Femur (tissue), 1 donor: ENCODE measurements at regions not wholly inside any gene's neighbourhood (a gene's known extent, or its start where the extent isn't known, plus 50 kb on each side); places are given as distances from the start of the nearest gene placed in this dataset.

Source experiments
- DNase-seq: peaks from one replicate; pipeline ENCODE4 v3.0.0-alpha.2; 2017

DNA sequence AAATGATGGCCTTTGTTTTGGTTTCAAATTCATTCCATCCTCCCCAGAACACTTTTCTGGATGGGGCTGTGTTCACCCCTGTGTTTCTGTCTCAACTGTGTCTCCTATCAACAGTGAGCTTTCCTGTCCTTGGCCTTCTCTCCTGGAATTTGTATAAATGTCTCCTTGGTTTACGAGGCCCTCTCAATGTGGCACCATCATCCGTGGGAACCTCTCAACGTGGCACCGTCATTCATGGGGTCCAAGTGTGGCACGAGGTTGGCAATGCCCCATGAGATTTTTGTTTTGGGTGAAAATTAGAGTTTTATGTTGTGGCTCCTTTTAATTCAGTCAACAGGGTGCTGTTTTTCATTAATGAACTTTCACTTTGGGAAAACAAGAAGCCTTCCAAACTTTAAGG, 280.7 kb upstream of the SALL3 start:
- DNase-seq = no peak

DNA sequence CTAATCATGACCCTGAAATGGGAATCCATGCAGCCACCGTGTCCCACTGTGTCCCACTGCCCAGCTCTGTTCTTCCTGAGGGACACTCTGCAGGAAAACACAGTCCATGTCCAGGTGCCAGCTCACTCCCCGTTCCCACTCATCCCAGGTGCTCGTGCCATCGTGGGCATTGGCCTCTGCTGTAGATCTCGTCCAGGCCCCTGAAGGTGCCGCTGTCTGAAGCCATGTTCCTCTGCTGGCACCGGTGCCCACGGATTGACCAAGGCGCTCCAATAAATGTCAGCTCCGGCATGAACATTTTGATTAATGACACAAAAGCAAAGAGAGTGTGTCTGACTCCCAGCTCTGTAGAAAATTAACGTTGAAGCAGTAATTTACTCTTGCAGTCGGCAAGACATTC, 280.1 kb upstream of the SALL3 start:
- DNase-seq = no peak

DNA sequence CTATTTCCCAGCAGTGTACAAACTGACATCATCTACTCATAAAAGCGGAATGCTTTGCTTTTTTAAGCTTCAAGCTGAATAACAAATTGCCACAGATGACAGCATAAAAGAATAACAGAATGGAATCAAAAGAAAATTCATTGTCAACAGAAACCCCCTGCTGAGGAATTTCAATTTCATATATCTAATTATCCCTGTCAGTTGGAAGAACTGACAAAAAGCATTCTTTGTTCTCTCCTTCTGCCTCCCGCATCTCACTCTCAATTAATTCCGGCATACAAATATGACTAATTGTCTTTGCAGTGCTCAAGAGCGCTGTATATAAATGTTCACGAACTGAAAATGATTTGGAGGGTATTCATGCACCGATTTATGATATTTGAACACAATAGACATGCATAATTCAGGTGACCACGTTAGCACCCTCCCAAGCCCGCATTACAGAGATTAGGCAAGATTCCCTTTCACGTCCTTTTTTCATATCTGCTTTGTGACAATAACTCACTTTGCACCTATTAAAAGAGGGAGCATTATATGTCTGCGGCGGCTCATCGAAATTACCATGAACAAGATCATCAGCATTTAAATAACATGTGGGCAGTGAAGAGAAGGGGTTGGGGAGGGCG, 277.7 kb upstream of the SALL3 start:
- no peak for DNase-seq

DNA sequence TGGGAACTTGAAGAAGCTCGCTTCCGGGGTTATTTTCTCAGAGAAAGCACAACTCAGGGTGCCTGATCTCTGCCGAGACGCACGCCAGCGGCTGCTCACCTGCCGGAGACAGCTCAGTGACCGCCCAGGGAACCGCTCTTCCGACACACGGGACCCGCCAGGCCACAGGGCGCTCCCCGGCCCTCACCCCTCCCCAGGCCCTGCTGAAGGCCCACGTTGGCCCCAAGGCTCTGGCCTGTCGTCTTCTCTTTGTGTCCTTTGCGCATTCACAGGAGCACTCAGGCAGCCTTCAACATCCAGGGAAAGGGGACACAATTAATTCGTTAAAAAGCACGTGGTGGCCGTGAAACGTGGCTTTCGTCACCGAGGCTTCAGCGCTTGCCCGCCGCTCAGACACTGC, 276.3 kb upstream of the SALL3 start:
- no peak for DNase-seq

DNA sequence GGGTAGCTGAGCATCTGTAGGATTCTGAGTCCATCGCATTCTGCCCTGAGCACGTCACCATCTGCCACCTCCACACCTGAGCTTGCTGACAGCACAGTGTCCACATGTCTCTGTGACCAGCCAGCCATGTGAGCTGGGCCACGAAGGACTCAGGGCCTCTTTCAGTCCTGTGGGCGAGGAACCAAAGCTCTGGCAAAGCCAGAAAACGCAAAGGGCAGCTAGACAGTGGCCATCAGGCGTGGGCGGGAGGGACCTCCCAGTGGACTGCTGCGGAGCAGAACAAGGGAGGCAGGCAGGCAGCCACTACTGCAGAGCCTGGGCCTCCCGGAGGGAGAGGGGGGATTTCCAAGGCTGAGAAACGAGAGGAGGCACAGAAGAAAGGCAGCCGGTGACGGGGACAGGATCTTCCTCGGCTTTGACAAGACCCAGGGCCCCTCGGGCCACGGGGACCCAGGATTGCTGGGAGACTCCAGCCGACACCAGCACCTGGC, 274.6 kb upstream of the SALL3 start:
- DNase-seq = no peak

DNA sequence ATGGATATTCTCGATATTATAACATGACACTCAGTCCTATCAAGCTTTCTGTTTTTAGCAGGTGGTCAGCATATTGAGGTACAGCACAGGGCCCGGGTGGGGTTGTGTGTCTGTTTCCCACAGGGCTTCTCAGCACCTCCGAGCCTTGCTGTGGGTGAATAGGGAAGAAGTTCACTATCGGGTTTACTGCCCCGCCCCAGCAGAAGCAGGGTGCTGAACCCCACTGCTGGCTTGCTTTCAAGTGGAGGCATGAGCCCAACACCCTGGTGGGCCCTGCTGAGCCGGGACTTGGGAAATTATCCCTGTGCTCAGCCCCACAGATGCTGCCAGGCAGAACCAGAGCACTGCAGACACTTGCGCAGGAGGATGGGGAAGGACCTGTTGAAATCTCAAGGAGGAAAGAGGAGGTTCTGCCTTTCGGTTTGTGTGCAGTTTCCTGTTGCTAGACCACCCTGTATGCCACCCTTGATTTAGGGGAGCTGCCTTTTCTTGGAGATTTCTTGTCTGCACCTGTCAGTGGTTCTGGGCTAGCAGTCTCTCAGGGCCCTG, 270.3 kb upstream of the SALL3 start:
- DNase-seq = no peak

DNA sequence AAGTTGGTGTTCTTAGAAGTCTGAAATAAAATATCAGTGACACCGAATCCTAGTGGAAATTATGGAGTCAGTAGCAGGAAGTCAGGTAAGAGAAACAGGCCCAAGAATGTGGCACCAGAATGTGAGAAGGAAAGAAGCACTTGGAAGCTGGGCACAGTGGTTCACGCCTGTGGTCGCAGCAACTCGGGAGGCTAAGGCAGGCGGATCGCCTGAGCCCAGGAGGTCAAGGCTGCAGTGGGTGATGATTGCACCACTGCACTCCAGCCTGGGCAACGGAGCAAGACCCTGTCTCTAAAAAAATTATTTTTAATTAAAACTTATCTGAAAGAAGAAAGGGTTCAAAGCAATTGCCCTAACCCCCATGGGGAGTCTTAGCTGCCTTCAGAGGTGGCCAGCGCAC, 268.3 kb upstream of the SALL3 start:
- no peak for DNase-seq

DNA sequence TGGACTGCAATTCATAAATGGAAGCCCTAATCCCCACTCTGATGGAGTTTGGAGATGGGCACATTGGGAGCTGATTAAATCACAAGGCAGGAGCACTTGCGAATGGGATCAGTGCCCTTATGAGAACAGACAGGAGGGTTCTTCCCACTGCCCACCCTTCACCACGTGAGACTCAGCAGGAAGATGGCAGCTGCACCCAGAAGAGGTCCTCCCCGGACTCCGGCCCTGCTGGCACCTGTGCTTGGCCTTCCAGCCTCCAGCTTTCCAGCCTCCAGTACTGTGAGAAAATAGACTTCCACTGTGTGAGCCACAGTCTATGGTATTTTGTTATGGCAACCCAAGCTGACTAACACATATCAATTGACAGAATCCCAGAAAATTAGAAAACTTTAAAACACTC, 267.6 kb upstream of the SALL3 start:
- no peak for DNase-seq

DNA sequence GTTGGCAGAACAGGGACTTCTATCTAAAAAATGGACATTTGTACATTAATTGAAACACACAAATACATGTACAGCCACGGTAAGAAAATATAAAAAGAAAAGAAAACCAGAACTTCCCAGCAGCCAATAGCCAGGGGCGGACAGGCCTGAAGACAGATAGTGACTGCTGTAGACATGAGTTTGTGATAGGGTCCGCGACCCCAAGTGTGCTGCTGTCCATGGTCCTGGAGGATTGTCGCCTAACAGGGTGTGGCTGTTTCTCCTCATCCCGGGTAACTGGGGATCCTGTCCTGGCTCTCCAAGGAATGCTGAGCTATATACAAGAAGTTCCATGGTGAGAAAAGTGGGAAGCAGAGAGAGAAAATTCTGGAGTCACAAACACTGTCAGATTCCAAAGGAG, 266.5 kb upstream of the SALL3 start:
- DNase-seq = peak; percentile 25

DNA sequence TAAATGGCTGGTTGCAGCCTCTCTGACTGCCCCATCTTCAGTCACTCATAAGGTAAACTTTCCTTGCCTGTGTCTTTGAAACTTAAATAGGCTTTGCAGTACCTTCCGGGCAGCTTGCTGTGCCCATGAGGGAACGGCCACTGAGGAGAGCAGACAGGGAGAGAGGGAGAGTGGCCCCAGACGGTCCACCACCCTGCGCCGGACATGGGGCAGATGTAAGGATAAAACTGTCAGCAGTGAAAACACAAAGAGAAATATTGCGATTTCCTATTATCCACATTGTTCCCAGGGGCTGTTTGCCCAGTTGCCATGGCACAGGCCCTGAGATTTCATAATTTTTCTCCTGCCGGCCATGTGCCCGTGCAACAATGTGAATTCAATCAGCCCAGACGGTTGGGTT, 265.9 kb upstream of the SALL3 start:
- DNase-seq = no peak

DNA sequence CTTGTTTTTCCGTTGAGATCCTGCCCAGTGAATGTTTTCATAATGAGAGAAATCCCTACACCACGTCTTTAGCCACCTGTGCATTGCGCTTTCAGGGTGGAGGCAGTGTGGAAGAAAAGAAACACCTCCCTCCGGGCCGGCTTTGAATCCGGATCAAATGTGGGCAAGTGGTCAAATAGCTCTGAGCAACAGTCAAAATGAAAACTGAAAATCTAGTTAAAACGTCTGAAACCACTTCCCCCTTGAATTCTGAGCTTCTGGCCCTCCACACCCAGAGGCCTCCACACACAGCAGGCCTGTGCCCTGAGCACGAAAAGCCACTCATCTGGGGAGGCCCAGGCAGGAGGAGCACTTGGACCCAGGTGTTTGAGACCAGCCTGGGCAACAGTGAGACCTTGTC, 263.6 kb upstream of the SALL3 start:
- no peak for DNase-seq

DNA sequence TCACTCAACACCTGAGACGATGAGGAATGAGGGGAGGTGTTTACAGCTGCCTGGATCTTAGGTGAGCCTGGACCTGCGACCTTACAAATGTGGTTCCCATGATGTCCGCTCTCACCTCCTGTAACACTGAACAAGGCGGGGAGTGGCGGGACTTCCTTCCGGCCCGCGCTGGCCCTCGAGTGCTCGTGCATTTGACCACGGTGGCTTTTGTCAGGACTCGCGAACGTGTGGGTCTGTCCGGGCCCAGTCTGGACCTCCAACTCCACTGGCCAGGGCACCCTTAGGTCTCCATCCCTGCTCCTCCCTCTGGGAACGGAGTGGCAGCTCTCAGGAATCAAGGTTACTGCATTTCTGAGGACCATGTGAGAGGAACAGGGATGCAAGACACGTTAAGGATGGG, 263.0 kb upstream of the SALL3 start:
- no peak for DNase-seq

DNA sequence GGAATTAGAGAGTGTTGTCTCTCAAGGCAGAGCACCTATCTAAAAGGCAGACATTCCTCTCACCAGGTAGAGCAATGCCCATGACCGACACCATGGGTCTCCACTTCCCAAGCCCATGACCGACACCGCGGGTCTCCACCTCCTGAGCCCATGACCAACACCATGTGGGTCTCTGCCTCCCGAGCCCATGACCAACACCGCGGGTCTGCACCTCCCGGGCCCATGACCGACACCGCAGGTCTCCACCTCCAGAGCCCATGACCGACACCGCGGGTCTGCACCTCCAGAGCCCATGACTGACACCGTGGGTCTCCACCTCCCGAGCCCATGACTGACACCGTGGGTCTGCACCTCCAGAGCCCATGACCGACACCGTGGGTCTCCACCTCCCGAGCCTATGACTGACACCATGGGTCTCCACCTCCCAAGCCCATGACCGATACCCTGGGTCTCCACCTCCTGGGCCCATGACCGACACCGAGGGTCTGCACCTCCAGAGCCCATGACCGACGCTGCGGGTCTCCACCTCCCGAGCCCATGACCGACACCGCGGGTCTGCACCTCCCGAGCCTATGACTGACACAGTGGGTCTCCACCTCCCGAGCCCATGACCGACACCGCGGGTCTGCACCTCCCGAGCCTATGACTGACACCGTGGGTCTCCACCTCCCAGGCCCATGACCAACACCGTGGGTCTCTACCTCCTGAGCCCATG, 262.4 kb upstream of the SALL3 start:
- no peak for DNase-seq

DNA sequence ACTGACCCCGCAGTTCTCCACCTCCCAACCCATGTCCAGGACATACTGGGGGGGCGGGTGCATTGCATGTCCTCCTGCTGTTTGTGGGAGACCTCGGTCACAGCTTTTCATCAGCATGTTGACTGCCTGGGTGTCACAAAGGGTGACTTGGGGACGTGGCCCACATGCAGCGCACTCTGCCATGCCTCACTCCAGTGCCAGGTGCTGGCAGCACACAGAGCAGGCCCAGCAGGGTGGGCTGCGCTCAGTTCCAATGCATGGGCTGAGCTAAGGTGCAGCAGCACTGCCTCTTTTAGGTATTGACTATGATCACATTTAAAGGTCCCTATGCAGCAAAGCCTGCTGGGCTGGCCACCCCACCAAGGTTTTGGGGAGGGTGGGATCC, 261.9 kb upstream of the SALL3 start:
- DNase-seq = no peak

DNA sequence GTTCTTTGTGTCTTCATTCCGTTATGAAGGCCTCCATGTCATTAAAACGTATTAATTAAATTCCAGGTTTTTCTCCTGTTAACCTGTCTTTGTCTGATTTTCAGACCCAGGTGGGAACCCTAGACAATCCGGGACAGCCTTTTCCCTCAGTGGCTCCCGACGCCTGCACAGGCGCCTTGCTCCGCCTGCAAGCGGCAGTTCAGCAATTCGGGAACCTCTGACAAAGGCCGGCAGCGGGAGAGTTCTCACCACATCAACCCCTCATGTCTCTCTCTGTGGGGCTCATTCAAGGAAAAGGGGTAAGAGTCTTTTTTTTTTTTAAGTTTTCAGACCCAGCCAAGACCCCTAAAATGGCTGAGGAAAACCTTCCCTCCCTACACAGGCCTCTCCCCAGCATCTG, 259.8 kb upstream of the SALL3 start:
- DNase-seq = no peak

DNA sequence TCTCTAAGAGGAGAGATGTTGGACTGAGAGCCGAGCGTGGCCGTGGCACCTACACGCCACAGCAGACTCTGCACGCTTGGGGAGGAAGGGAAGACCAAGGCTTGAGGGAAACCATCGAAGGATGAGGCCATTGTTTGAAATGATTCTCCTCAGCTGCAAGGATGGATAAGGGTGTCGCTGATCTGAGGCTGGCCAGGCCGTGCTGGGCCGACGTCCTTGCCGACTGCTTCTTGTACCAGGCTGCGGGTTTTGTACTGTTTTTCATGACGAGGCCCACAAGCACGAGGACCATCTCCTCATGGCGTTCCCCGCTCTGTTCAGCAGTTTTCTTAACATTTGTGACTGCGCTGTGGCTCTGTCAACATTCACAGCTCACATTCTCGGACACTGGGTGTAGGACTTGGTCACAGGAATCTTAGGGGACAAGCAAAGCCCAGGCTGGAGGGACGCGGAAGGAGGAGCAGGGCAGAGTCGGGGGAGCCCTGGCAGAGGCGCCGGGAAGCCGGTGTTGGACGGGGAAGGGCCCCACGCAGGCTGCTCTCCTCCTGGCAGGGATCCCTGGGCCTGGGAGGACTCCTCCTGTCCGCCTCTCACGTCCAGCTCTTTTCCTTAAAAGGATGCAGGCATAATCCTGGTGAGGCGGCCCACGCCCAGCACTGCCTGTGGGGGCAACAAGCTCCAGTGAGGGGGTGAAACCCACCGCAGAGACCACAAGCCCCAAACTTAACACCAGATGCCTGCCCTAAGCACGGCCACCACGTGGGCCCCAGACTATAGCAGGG, 259.0 kb upstream of the SALL3 start:
- DNase-seq = peak; percentile 38

DNA sequence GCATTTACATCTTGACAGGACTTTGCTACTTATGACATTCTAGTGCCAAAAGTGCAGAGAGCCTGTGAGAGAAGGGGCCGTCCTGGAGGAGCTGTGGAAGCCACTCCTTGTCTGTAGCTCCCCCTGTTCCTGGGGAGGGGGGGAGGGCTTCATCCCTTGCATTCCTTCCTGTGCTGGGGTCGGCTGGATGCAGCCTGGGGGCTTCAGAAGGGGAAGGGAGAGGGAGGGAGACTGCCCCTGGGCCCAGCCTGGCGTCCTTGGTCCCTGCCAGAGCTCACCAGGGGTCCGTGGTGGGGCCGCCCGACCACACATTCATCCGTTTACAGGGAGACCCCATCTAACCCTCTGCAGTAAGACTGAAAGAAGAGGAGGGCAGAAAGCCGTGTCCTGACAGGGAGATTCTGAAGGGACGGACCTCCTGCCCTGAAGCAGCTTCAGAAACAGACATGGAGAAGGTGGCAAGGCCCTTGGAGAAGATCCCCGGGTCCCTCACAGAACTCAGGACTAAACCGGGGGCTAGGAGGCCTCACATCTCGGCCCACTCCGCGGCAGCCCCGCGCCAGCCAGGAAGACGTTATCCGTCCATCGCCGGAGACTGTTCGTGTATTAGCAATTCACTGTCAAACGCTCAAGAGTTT, 258.3 kb upstream of the SALL3 start:
- DNase-seq = no peak

DNA sequence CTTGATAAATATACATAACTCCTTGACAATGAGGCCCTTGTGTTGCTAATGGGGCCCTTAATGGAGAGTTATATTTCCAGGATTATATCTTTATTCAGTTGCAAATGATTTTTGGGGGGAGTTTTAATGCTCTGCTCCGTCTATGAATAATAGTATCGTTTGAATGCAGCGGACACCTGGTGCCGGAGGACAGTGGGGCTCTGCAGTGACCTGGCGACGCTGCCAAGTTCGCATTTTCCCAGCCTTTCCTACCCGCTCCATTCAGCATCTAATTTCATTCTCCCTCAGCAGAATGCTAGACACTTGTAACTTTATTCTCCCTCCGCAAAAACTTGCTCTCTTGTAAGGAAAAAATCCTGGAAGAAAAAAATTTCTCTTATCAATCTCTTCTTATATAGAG, 257.6 kb upstream of the SALL3 start:
- no peak for DNase-seq

DNA sequence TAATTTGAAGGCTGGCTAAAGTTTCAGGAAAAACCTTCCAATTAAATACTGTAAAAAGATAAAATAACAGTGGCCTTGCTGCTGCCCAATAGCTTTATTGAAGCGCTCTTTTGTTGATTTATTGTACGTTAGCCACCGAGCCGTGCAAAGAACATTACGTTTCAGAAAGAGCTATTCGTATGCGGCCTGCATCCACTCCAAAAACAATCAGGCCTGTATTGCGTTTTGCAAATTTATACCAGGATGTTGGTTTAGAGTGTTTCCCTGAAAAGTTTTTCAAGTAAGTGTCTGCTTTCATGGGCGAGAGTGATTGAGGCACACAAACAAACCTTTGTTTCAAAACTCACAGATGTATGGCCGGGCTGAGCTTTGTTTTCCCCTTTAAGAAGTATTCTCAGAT, 257.2 kb upstream of the SALL3 start:
- DNase-seq = no peak

DNA sequence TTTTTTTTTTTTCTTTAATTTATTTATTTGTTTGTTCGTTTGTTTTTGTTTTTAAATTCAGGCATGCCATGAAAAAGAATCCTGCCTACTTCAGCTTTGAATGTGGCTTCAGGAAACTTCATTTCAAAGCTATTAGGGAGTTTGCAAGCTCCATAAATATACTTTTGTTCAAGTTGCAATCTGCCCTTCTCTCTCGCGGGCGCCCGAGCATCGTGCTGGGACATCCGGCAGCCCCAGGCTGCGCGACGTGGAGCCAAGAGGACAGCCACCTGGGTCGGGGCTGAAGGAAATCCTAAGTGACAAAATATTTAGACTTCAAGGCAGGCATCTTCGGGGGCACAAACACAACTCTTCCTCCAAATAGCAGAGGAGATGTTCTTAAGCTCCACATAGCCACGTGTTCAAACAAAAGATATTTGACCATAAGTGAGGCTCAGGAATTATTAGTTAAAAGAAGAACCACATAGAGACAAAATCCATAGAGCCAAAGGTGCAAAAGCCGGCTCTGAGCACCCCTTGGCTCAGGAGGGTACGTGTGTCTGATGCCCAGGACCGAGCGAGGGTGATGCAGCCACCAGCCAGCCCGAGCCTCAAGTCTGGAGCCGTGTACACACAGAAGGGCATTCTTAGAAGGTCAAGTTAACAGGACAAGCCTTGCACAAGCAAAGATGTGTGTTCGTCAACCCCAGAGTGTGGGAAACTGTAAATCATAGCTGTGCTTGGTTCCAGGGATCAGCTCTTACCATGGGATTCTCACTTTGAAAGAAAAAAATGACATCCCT, 256.5 kb upstream of the SALL3 start:
- no peak for DNase-seq

DNA sequence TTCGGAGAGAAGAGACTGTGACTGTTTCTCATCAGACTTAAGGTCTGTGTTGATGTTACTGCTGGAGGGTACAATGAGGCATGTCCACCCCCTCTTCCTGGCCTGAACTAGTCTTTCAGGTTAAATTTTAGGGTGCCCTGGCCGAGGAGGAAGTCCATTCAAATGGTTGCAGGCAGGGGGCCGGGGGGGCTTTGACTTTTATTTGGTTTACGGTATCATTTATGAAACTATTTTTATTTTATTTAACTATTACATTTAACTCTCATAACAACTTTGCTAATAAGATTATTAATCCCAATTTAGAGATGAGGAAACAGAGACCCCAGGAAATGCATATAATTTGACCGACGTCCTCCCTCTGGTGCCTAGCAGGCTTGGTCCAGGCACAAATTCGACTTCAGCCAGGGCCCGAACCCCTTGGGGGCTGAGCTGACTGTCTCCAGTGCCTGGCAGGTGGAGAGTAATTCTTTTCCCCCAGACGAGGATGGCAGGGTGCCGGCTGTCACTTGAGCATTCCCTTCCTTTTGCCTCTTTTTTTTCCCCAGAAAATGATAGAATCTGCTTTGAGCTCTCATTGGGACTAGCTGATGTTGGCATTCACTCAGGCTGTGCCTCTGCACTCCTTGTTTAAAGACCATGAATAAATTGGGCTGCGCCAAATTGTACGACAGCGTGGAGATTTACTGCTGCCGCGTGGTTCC, 255.3 kb upstream of the SALL3 start:
- DNase-seq = no peak

DNA sequence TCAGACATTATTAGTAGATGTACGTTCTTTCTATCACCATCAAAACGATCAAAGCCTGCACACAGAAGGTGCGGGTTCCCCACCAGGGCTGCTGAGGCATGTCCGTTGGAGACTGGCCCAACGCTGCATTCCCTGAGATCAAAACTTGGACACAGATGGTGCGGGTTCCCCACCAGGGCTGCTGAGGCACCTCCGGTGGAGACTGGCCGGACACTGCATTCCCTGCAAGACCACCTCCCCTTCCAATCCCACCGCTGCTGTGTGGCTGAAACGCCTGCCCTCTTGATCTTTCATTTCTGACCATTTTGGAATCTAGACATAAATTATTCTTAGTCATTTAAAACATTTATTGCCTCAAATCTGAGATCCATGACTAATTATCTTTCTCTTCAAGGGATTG, 254.2 kb upstream of the SALL3 start:
- no peak for DNase-seq
